ENCODE measurements at regions not wholly inside any gene's neighbourhood (a gene's known extent, or its start where the extent isn't known, plus 50 kb on each side); places are given as distances from the start of the nearest gene placed in this dataset.

GRCh38 chr21:27759091-27759659, 792.3 kb upstream of the ADAMTS5 start:
- TF ChIP-seq SP1 (IDR thresholded peaks at IDR 0.05), result no peak
- no peak for TF ChIP-seq TARDBP (IDR thresholded peaks at IDR 0.05)
- no peak for TF ChIP-seq ZNF384 (IDR thresholded peaks at IDR 0.05)
- no peak for TF ChIP-seq BHLHE40 (IDR thresholded peaks at IDR 0.05; ENCODE audit: borderline replicate concordance)
- TF ChIP-seq LEF1 (IDR thresholded peaks at IDR 0.05; ENCODE audit: borderline replicate concordance), result no peak
- TF ChIP-seq FOXK2 (IDR thresholded peaks at IDR 0.05), result no peak
- no peak for TF ChIP-seq HDGF (IDR thresholded peaks at IDR 0.05; ENCODE audit: borderline replicate concordance)
- no peak for TF ChIP-seq FOXM1 (IDR thresholded peaks at IDR 0.05; ENCODE audit: borderline replicate concordance)
- TF ChIP-seq L3MBTL2 (conservative IDR thresholded peaks at IDR 0.05), result no peak
- no peak for TF ChIP-seq FOXA1 (IDR thresholded peaks at IDR 0.05)
- TF ChIP-seq SUZ12 (IDR thresholded peaks at IDR 0.05), result no peak

Data from HEK293T (cell line).